ENCODE measurements at regions not wholly inside any gene's neighbourhood (a gene's known extent, or its start where the extent isn't known, plus 50 kb on each side); places are given as distances from the start of the nearest gene placed in this dataset.

- TF ChIP-seq, protein P1, sequence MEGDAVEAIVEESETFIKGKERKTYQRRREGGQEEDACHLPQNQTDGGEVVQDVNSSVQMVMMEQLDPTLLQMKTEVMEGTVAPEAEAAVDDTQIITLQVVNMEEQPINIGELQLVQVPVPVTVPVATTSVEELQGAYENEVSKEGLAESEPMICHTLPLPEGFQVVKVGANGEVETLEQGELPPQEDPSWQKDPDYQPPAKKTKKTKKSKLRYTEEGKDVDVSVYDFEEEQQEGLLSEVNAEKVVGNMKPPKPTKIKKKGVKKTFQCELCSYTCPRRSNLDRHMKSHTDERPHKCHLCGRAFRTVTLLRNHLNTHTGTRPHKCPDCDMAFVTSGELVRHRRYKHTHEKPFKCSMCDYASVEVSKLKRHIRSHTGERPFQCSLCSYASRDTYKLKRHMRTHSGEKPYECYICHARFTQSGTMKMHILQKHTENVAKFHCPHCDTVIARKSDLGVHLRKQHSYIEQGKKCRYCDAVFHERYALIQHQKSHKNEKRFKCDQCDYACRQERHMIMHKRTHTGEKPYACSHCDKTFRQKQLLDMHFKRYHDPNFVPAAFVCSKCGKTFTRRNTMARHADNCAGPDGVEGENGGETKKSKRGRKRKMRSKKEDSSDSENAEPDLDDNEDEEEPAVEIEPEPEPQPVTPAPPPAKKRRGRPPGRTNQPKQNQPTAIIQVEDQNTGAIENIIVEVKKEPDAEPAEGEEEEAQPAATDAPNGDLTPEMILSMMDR (IDR thresholded peaks at IDR 0.05): no peak
- no peak for TF ChIP-seq POLR2A (IDR thresholded peaks at IDR 0.05)
These were observed 169.5 kb downstream of the ZNF608 start for GRCh38 chr5:124576848-124577409.
